ENCODE measurements at regions not wholly inside any gene's neighbourhood (a gene's known extent, or its start where the extent isn't known, plus 50 kb on each side); places are given as distances from the start of the nearest gene placed in this dataset.

- intact Hi-C loops (cut with DNase I; ENCODE audit: low total_unique reads), result loop anchor here (10.0 kb wide), 1 partner anchor 53 kb away; no protein-coding TSS in a partner anchor
- no peak for DNase-seq
- H3K4me3 ChIP-seq, result no peak overlapping the region
- no peaks in the 10 kb centered on the region for H3K9me3 ChIP-seq
- H3K27ac ChIP-seq, result no peak overlapping the region
- H3K36me3 ChIP-seq, result no peaks in the 10 kb centered on the region
- H3K4me1 ChIP-seq, result peaks cover 0 to 3% (median 0%) of the 10 kb centered on the region in 4 donors
- H3K27me3 ChIP-seq, result no peaks in the 10 kb centered on the region
- TF ChIP-seq CTCF (IDR thresholded peaks at IDR 0.05), result no peak
Observed at GRCh38 chr9:38337706-38338264, 54.7 kb upstream of the ALDH1B1 start.

- H3K27me3 ChIP-seq, result no peaks in the 10 kb centered on the region
- H3K9me3 ChIP-seq, result no peaks in the 10 kb centered on the region
- intact Hi-C loops (cut with DNase I; ENCODE audit: low total_unique reads), result loop anchor here (10.0 kb wide), 1 partner anchor 52 kb away; no protein-coding TSS in a partner anchor
- peaks cover 0 to 3% (median 0%) of the 10 kb centered on the region in 4 donors for H3K4me1 ChIP-seq
- H3K4me3 ChIP-seq, result no peak overlapping the region
- no peak for TF ChIP-seq CTCF (IDR thresholded peaks at IDR 0.05)
- no peak for DNase-seq
- no peaks in the 10 kb centered on the region for H3K36me3 ChIP-seq
- no peak overlapping the region for H3K27ac ChIP-seq
Observed at GRCh38 chr9:38337181-38337580, 55.3 kb upstream of the ALDH1B1 start.

GRCh38 chr9:38336341-38336740 is 56.2 kb upstream of the ALDH1B1 start:
- Histone ChIP-seq H3K36me3 (no peaks in the 10 kb centered on the region), H3K4me1 (peaks cover 0 to 3% (median 0%) of the 10 kb centered on the region in 4 donors), H3K9me3 (no peaks in the 10 kb centered on the region), H3K4me3 (no peak overlapping the region), H3K27ac (no peak overlapping the region), H3K27me3 (no peaks in the 10 kb centered on the region)
- DNase-seq, result no peak
- TF ChIP-seq CTCF (IDR thresholded peaks at IDR 0.05), result no peak
- intact Hi-C loops (cut with DNase I; ENCODE audit: low total_unique reads), result loop anchor here (10.0 kb wide), 1 partner anchor 52 kb away; no protein-coding TSS in a partner anchor

GRCh38 chr9:38335686-38336085 is 56.8 kb upstream of the ALDH1B1 start:
- Histone ChIP-seq H3K4me1 (peaks cover 0 to 3% (median 0%) of the 10 kb centered on the region in 4 donors), H3K36me3 (no peaks in the 10 kb centered on the region), H3K9me3 (no peaks in the 10 kb centered on the region), H3K27me3 (no peaks in the 10 kb centered on the region), H3K4me3 (no peak overlapping the region), H3K27ac (no peak overlapping the region)
- intact Hi-C loops (cut with DNase I; ENCODE audit: low total_unique reads), result loop anchor here (10.0 kb wide), 1 partner anchor 51 kb away; no protein-coding TSS in a partner anchor
- no peak for DNase-seq
- TF ChIP-seq CTCF (IDR thresholded peaks at IDR 0.05), result no peak

- intact Hi-C loops (cut with DNase I; ENCODE audit: low total_unique reads), result loop anchor here (10.0 kb wide), 1 partner anchor 49 kb away; no protein-coding TSS in a partner anchor
- Histone ChIP-seq H3K36me3 (no peaks in the 10 kb centered on the region), H3K4me3 (no peak overlapping the region), H3K9me3 (no peaks in the 10 kb centered on the region), H3K27me3 (no peaks in the 10 kb centered on the region), H3K4me1 (peaks cover 0 to 2% (median 0%) of the 10 kb centered on the region in 4 donors), H3K27ac (no peak overlapping the region)
- TF ChIP-seq CTCF (IDR thresholded peaks at IDR 0.05), result peak in 1 of 2 experiments; percentile 12
- DNase-seq, result no peak
Observed at GRCh38 chr9:38334234-38334633, 58.3 kb upstream of the ALDH1B1 start.

All from tibial artery (tissue), 4 donors.